Nephron (organoid): ENCODE measurements at regions not wholly inside any gene's neighbourhood (a gene's known extent, or its start where the extent isn't known, plus 50 kb on each side); places are given as distances from the start of the nearest gene placed in this dataset.
A peak's percentile ranks its signal among the peaks of the same experiment; 100 is the strongest.
"Not testable (repeated sequence)": the region's sequence is repeated elsewhere in the genome, so short reads cannot be mapped to it uniquely, and the experiment has no call there.

ENCODE experiments used
- H3K27ac Mint-ChIP-seq, 3 experiments: 2 replicates each; pipeline ENCODE4 v1.8.0; 2020; ENCODE audit warnings: mixed read lengths in 3 of 3, mild to moderate bottlenecking in 2 of 3, moderate library complexity in 1 of 3
- H3K27me3 Mint-ChIP-seq: 2 replicates; pipeline ENCODE4 v1.8.0; 2021; ENCODE audit warnings: low read depth, mild to moderate bottlenecking, moderate library complexity, mixed read lengths
- H3K36me3 Mint-ChIP-seq: 2 replicates; pipeline ENCODE4 v1.8.0; 2020; ENCODE audit warnings: low read depth, mixed read lengths
- H3K4me1 Mint-ChIP-seq: 2 replicates; pipeline ENCODE4 v1.8.0; 2020; ENCODE audit warnings: mixed read lengths
- H3K4me3 Mint-ChIP-seq, 3 experiments: 2 replicates each; pipeline ENCODE4 v1.8.0; 2020; ENCODE audit warnings: mild to moderate bottlenecking in 3 of 3, mixed read lengths in 3 of 3, moderate library complexity in 2 of 3
- H3K9me3 Mint-ChIP-seq: 2 replicates; pipeline ENCODE4 v1.8.0; 2020; ENCODE audit warnings: mixed read lengths
- CTCF ChIP-seq, 3 experiments: fragments of 200-600 bp; sonication (generic); IDR thresholded peaks; one replicate each; pipeline ENCODE4 v1.5.0; 2021; ENCODE audit warnings: antibody characterized with exemption in 3 of 3; ENCODE audit not compliant: unreplicated experiment in 3 of 3

GRCh38 chr2:137900421-137901141, 63.7 kb upstream of the HNMT start:
- TF ChIP-seq CTCF (IDR thresholded peaks at IDR 0.05; ENCODE audit: unreplicated experiment in 3 of 3), result no peak
- H3K27ac Mint-ChIP-seq, result no peak overlapping the region
- H3K27me3 Mint-ChIP-seq, result peaks cover 9% of the 10 kb centered on the region
- H3K36me3 Mint-ChIP-seq, result no peaks in the 10 kb centered on the region
- H3K9me3 Mint-ChIP-seq, result no peaks in the 10 kb centered on the region
- H3K4me1 Mint-ChIP-seq, result peaks cover 6% of the 10 kb centered on the region
- no peak overlapping the region for H3K4me3 Mint-ChIP-seq

GRCh38 chr2:137910641-137911040, 53.6 kb upstream of the HNMT start:
- Mint-ChIP-seq H3K4me3 (no peak overlapping the region), H3K9me3 (no peaks in the 10 kb centered on the region), H3K36me3 (no peaks in the 10 kb centered on the region), H3K27ac (peak overlapping the region in 1 of 3 experiments; percentile 8), H3K4me1 (peaks cover 22% of the 10 kb centered on the region), H3K27me3 (no peaks in the 10 kb centered on the region)
- peak; percentile 65 to 85 (median 68) for TF ChIP-seq CTCF (IDR thresholded peaks at IDR 0.05; ENCODE audit: unreplicated experiment in 3 of 3)

- no peak for TF ChIP-seq CTCF (IDR thresholded peaks at IDR 0.05; ENCODE audit: unreplicated experiment in 3 of 3)
- Mint-ChIP-seq H3K9me3 (no peaks in the 10 kb centered on the region), H3K4me3 (no peak overlapping the region), H3K4me1 (peaks cover 22% of the 10 kb centered on the region), H3K27ac (peak overlapping the region; percentile 70 to 76 (median 70)), H3K27me3 (no peaks in the 10 kb centered on the region), H3K36me3 (no peaks in the 10 kb centered on the region)
Measured at GRCh38 chr2:137912371-137912770, 51.9 kb upstream of the HNMT start.

GRCh38 chr2:137913169-137913568, 51.1 kb upstream of the HNMT start:
- H3K9me3 Mint-ChIP-seq, result no peaks in the 10 kb centered on the region
- no peaks in the 10 kb centered on the region for H3K36me3 Mint-ChIP-seq
- no peaks in the 10 kb centered on the region for H3K27me3 Mint-ChIP-seq
- H3K4me3 Mint-ChIP-seq, result no peak overlapping the region
- H3K27ac Mint-ChIP-seq, result peak overlapping the region in 1 of 3 experiments; percentile 70
- no peak for TF ChIP-seq CTCF (IDR thresholded peaks at IDR 0.05; ENCODE audit: unreplicated experiment in 3 of 3)
- peaks cover 22% of the 10 kb centered on the region for H3K4me1 Mint-ChIP-seq

GRCh38 chr2:137913648-137914047, 50.6 kb upstream of the HNMT start:
- not testable (repeated sequence) for H3K27me3 Mint-ChIP-seq, H3K4me3 Mint-ChIP-seq, H3K36me3 Mint-ChIP-seq, H3K9me3 Mint-ChIP-seq
- peaks cover 22% of the 10 kb centered on the region for H3K4me1 Mint-ChIP-seq
- peak overlapping the region in 1 of 3 experiments; percentile 70 for H3K27ac Mint-ChIP-seq
